ENCODE measurements at regions not wholly inside any gene's neighbourhood (a gene's known extent, or its start where the extent isn't known, plus 50 kb on each side); places are given as distances from the start of the nearest gene placed in this dataset.

GRCh38 chr9:20001058-20001457 is 212.2 kb upstream of the SLC24A2 start:
- no peak overlapping the region for H3K9ac ChIP-seq (ENCODE audit: low read depth in 1 of 2, low read length in 2 of 2)

DNA sequence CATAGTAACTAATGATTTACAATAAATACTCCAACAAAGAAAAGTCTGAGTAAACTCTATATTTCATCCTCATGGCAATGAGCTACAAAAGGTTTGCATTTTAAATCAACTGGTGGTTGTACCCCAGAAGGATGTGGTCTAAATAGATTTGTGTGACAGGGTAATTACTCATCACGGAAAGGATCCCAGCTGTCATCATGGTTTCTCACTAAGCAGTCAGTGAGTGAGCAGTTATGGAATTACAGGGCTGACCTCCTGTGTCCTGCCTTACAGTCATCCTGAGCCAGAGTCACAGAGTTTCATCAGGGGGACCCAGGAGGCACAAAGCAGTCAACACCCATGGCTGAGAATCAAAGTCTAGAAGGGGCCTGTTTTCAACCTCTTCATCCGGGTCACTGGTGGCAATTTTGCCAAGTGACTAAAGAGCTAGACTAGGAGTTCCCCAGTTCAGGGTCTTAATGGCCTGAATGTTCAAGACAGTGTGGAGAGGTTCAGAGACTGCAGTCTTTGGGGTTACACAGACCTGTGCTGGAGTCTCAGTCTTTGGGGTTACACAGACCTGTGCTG is 210.7 kb upstream of the SLC24A2 start:
- Histone ChIP-seq H3K9me3 (ENCODE audit: control insufficient read depth in 2 of 2, low read length in 2 of 2) (no peaks in the 10 kb centered on the region), H3K27me3 (ENCODE audit: control insufficient read depth in 2 of 2, insufficient read depth in 2 of 2, low read length in 2 of 2) (no peaks in the 10 kb centered on the region), H3K9ac (ENCODE audit: low read depth in 1 of 2, low read length in 2 of 2) (no peak overlapping the region), H3K27ac (ENCODE audit: low read depth in 2 of 2, low read length in 2 of 2) (no peak overlapping the region), H3K36me3 (ENCODE audit: control insufficient read depth in 2 of 2, insufficient read depth in 2 of 2, low read length in 2 of 2) (no peaks in the 10 kb centered on the region), H3K4me3 (ENCODE audit: low read length in 2 of 2) (no peak overlapping the region), H3K4me1 (ENCODE audit: control insufficient read depth in 2 of 2, insufficient read depth in 2 of 2, low read length in 2 of 2) (no peaks in the 10 kb centered on the region)

More at GRCh38 chr9:20001058-20001457, 212.2 kb upstream of the SLC24A2 start:
- no peaks in the 10 kb centered on the region for H3K36me3 ChIP-seq (ENCODE audit: control insufficient read depth in 2 of 2, insufficient read depth in 2 of 2, low read length in 2 of 2)
- H3K9me3 ChIP-seq (ENCODE audit: control insufficient read depth in 2 of 2, low read length in 2 of 2): no peaks in the 10 kb centered on the region
- H3K4me3 ChIP-seq (ENCODE audit: low read length in 2 of 2): no peak overlapping the region
- H3K27ac ChIP-seq (ENCODE audit: low read depth in 2 of 2, low read length in 2 of 2): no peak overlapping the region
- H3K27me3 ChIP-seq (ENCODE audit: control insufficient read depth in 2 of 2, insufficient read depth in 2 of 2, low read length in 2 of 2): no peaks in the 10 kb centered on the region
- H3K4me1 ChIP-seq (ENCODE audit: control insufficient read depth in 2 of 2, insufficient read depth in 2 of 2, low read length in 2 of 2): no peaks in the 10 kb centered on the region

DNA sequence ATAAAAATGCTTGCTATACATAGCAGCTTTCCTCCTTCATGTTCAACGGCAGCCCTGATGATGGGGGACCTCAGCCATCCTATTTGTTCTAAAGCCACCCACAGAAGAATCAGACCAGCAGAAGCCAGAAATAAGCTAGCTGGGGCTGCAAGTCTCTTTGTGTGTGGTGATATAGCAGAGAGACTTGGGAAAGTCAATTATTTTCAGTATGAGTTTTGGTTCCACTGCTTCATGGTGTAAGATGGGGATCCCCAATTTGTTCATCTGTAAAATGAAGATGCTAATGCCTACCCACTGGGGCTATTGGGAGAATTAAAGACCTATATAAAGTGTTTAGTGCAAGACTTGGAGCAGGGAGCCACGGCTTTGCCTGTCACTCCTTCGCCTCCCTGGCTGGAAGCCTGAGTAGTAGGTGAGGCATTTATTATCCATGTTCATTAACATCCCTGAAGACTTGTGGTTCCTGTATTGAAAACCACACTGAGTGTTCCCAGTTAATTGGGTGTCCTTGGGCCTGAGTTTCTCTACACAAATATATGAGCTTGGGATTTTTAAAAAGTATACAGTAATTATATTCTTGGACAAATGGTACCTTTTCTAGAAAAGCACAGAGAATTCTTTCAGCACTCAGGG is 210.1 kb upstream of the SLC24A2 start:
- Histone ChIP-seq H3K4me3 (ENCODE audit: low read length in 2 of 2) (no peak overlapping the region), H3K9ac (ENCODE audit: low read depth in 1 of 2, low read length in 2 of 2) (no peak overlapping the region), H3K4me1 (ENCODE audit: control insufficient read depth in 2 of 2, insufficient read depth in 2 of 2, low read length in 2 of 2) (no peaks in the 10 kb centered on the region), H3K27ac (ENCODE audit: low read depth in 2 of 2, low read length in 2 of 2) (no peak overlapping the region), H3K27me3 (ENCODE audit: control insufficient read depth in 2 of 2, insufficient read depth in 2 of 2, low read length in 2 of 2) (no peaks in the 10 kb centered on the region), H3K36me3 (ENCODE audit: control insufficient read depth in 2 of 2, insufficient read depth in 2 of 2, low read length in 2 of 2) (no peaks in the 10 kb centered on the region), H3K9me3 (ENCODE audit: control insufficient read depth in 2 of 2, low read length in 2 of 2) (no peaks in the 10 kb centered on the region)

DNA sequence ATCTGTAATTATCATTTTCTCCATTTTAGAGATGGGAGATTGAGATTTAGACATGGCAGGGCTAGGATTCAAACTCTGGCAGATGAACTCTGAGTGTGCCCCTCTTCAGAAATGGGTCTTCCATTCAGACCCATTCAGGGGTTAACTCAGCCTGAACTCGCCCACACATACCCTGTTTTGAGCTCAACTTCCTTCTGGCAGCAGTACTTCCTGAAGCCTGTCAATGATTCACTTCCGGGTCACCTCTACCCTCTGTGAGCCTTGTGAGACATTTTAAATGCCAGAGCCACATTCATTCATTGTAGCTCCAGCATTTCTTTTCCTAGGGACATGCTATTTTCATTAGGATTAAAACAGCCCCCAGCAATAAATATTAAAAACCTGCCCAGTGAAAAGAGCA is 209.3 kb upstream of the SLC24A2 start:
- Histone ChIP-seq H3K27me3 (ENCODE audit: control insufficient read depth in 2 of 2, insufficient read depth in 2 of 2, low read length in 2 of 2) (no peaks in the 10 kb centered on the region), H3K36me3 (ENCODE audit: control insufficient read depth in 2 of 2, insufficient read depth in 2 of 2, low read length in 2 of 2) (no peaks in the 10 kb centered on the region), H3K27ac (ENCODE audit: low read depth in 2 of 2, low read length in 2 of 2) (no peak overlapping the region), H3K9me3 (ENCODE audit: control insufficient read depth in 2 of 2, low read length in 2 of 2) (no peaks in the 10 kb centered on the region), H3K4me3 (ENCODE audit: low read length in 2 of 2) (no peak overlapping the region), H3K4me1 (ENCODE audit: control insufficient read depth in 2 of 2, insufficient read depth in 2 of 2, low read length in 2 of 2) (no peaks in the 10 kb centered on the region), H3K9ac (ENCODE audit: low read depth in 1 of 2, low read length in 2 of 2) (no peak overlapping the region)

DNA sequence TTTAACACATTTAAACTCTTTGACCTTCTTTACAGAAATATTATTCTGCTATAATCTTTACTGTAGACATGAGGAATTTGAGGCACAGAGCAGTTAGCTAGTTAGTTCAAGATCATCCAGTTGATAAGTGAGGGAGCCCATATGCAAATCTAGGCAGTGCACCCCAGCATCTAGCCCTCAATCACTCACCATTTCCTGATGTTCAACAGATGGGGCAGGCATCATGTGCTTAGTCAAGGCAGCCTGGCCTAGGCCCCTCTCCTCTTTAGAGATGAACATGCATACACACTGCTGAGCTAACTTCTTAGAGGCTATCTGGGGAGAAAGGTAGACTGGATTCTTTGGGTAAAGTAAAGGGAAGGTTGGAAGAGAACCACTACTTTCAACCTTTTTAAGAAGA is 206.8 kb upstream of the SLC24A2 start:
- Histone ChIP-seq H3K27ac (ENCODE audit: low read depth in 2 of 2, low read length in 2 of 2) (no peak overlapping the region), H3K9ac (ENCODE audit: low read depth in 1 of 2, low read length in 2 of 2) (no peak overlapping the region), H3K36me3 (ENCODE audit: control insufficient read depth in 2 of 2, insufficient read depth in 2 of 2, low read length in 2 of 2) (no peaks in the 10 kb centered on the region), H3K4me1 (ENCODE audit: control insufficient read depth in 2 of 2, insufficient read depth in 2 of 2, low read length in 2 of 2) (no peaks in the 10 kb centered on the region), H3K4me3 (ENCODE audit: low read length in 2 of 2) (no peak overlapping the region), H3K9me3 (ENCODE audit: control insufficient read depth in 2 of 2, low read length in 2 of 2) (no peaks in the 10 kb centered on the region), H3K27me3 (ENCODE audit: control insufficient read depth in 2 of 2, insufficient read depth in 2 of 2, low read length in 2 of 2) (no peaks in the 10 kb centered on the region)

GRCh38 chr9:19994296-19994695 is 205.5 kb upstream of the SLC24A2 start:
- H3K27me3 ChIP-seq (ENCODE audit: control insufficient read depth in 2 of 2, insufficient read depth in 2 of 2, low read length in 2 of 2): no peaks in the 10 kb centered on the region
- H3K4me1 ChIP-seq (ENCODE audit: control insufficient read depth in 2 of 2, insufficient read depth in 2 of 2, low read length in 2 of 2): no peaks in the 10 kb centered on the region
- H3K36me3 ChIP-seq (ENCODE audit: control insufficient read depth in 2 of 2, insufficient read depth in 2 of 2, low read length in 2 of 2): no peaks in the 10 kb centered on the region
- H3K9ac ChIP-seq (ENCODE audit: low read depth in 1 of 2, low read length in 2 of 2): no peak overlapping the region
- no peak overlapping the region for H3K27ac ChIP-seq (ENCODE audit: low read depth in 2 of 2, low read length in 2 of 2)
- H3K4me3 ChIP-seq (ENCODE audit: low read length in 2 of 2): no peak overlapping the region
- H3K9me3 ChIP-seq (ENCODE audit: control insufficient read depth in 2 of 2, low read length in 2 of 2): no peaks in the 10 kb centered on the region

DNA sequence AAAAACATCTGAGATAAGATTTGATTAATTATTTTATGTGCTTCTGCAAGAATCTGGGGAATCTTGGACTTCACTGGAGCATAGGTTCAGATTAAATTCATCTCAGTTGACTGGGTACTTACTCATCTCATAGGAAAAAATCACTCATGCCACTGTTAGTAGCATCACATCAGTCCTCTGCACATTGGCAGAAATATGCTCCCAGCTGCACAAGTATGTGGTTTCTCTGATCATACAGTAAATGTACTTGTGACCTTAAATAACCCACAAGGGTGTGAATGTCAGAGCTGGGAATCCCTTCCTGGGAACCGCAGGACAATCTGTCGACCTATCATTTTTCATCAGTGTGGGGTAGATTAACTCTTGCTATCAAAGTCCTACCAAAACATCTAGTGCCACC is 203.7 kb upstream of the SLC24A2 start:
- Histone ChIP-seq H3K4me3 (ENCODE audit: low read length in 2 of 2) (no peak overlapping the region), H3K4me1 (ENCODE audit: control insufficient read depth in 2 of 2, insufficient read depth in 2 of 2, low read length in 2 of 2) (no peaks in the 10 kb centered on the region), H3K27ac (ENCODE audit: low read depth in 2 of 2, low read length in 2 of 2) (no peak overlapping the region), H3K9ac (ENCODE audit: low read depth in 1 of 2, low read length in 2 of 2) (no peak overlapping the region), H3K9me3 (ENCODE audit: control insufficient read depth in 2 of 2, low read length in 2 of 2) (no peaks in the 10 kb centered on the region), H3K36me3 (ENCODE audit: control insufficient read depth in 2 of 2, insufficient read depth in 2 of 2, low read length in 2 of 2) (no peaks in the 10 kb centered on the region), H3K27me3 (ENCODE audit: control insufficient read depth in 2 of 2, insufficient read depth in 2 of 2, low read length in 2 of 2) (no peaks in the 10 kb centered on the region)

DNA sequence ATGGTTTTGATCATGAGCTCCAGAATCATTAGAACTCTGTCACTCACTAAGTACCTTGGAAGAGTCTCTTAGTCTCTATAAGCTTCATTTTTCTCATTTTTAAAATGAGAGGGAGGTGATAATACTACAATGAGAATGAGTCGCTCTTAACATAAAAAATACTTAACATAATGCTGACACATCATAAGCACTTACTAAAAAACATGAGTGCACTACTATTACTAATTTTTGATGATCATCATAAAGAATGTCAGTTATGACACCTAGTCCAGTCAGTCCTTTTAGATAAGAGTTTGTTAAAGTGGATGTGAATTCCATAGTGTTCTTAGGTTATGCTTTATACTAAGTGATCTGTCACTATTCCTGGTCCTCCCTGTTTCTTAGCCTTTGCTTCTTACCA is 200.4 kb upstream of the SLC24A2 start:
- H3K27ac ChIP-seq (ENCODE audit: low read depth in 2 of 2, low read length in 2 of 2): no peak overlapping the region
- no peaks in the 10 kb centered on the region for H3K9me3 ChIP-seq (ENCODE audit: control insufficient read depth in 2 of 2, low read length in 2 of 2)
- H3K4me3 ChIP-seq (ENCODE audit: low read length in 2 of 2): no peak overlapping the region
- H3K9ac ChIP-seq (ENCODE audit: low read depth in 1 of 2, low read length in 2 of 2): no peak overlapping the region
- no peaks in the 10 kb centered on the region for H3K4me1 ChIP-seq (ENCODE audit: control insufficient read depth in 2 of 2, insufficient read depth in 2 of 2, low read length in 2 of 2)
- no peaks in the 10 kb centered on the region for H3K27me3 ChIP-seq (ENCODE audit: control insufficient read depth in 2 of 2, insufficient read depth in 2 of 2, low read length in 2 of 2)
- H3K36me3 ChIP-seq (ENCODE audit: control insufficient read depth in 2 of 2, insufficient read depth in 2 of 2, low read length in 2 of 2): no peaks in the 10 kb centered on the region

DNA sequence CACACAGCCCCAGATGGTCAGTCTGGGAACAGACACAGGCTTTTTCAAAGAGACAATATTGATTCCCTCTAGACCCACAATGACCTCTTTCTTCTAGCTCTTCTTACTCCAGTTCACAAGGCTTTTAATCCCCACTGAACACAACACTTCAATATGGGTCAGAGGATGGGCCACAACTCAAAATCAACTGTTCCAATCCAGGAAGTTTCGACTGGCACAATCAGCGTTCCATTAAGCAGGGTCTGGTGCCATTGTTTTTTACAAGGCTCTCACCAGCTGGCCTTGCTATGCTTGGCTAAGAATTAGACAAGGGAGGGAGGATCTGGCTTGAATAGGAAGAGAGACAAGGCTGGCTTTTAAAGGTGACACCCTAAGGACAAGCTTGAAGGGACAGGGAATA is 199.4 kb upstream of the SLC24A2 start:
- Histone ChIP-seq H3K9me3 (ENCODE audit: control insufficient read depth in 2 of 2, low read length in 2 of 2) (no peaks in the 10 kb centered on the region), H3K36me3 (ENCODE audit: control insufficient read depth in 2 of 2, insufficient read depth in 2 of 2, low read length in 2 of 2) (no peaks in the 10 kb centered on the region), H3K27me3 (ENCODE audit: control insufficient read depth in 2 of 2, insufficient read depth in 2 of 2, low read length in 2 of 2) (no peaks in the 10 kb centered on the region), H3K9ac (ENCODE audit: low read depth in 1 of 2, low read length in 2 of 2) (no peak overlapping the region), H3K4me1 (ENCODE audit: control insufficient read depth in 2 of 2, insufficient read depth in 2 of 2, low read length in 2 of 2) (no peaks in the 10 kb centered on the region), H3K27ac (ENCODE audit: low read depth in 2 of 2, low read length in 2 of 2) (no peak overlapping the region), H3K4me3 (ENCODE audit: low read length in 2 of 2) (no peak overlapping the region)

DNA sequence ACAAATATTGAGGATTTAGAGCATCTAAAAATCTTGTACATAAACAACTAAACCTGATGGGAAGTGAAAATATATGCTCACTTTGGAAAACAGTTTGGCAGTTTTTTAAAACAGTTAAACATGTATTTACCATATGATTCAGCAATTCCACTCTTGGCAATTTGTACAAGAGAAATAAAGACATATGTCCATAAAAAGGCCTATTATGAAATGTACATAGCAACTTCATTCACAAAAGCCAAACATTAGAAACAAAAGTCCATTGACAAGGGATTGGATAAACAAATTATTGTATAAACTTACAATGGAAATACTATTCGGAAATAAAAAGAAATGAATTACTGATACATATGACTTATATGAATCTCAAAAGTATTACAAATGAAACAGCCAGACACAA is 196.2 kb upstream of the SLC24A2 start:
- no peaks in the 10 kb centered on the region for H3K36me3 ChIP-seq (ENCODE audit: control insufficient read depth in 2 of 2, insufficient read depth in 2 of 2, low read length in 2 of 2)
- no peak overlapping the region for H3K27ac ChIP-seq (ENCODE audit: low read depth in 2 of 2, low read length in 2 of 2)
- no peak overlapping the region for H3K4me3 ChIP-seq (ENCODE audit: low read length in 2 of 2)
- no peaks in the 10 kb centered on the region for H3K9me3 ChIP-seq (ENCODE audit: control insufficient read depth in 2 of 2, low read length in 2 of 2)
- H3K4me1 ChIP-seq (ENCODE audit: control insufficient read depth in 2 of 2, insufficient read depth in 2 of 2, low read length in 2 of 2): no peaks in the 10 kb centered on the region
- H3K9ac ChIP-seq (ENCODE audit: low read depth in 1 of 2, low read length in 2 of 2): no peak overlapping the region
- no peaks in the 10 kb centered on the region for H3K27me3 ChIP-seq (ENCODE audit: control insufficient read depth in 2 of 2, insufficient read depth in 2 of 2, low read length in 2 of 2)

Data from mucosa of rectum (tissue), 2 donors.